ENCODE measurements at regions not wholly inside any gene's neighbourhood (a gene's known extent, or its start where the extent isn't known, plus 50 kb on each side); places are given as distances from the start of the nearest gene placed in this dataset.

- H3K27ac ChIP-seq (ENCODE audit: insufficient read depth, low read depth, low read length): no peak overlapping the region
- H3K27me3 ChIP-seq (ENCODE audit: control insufficient read depth in 2 of 2, insufficient read depth in 2 of 2, low read length in 2 of 2): no peaks in the 10 kb centered on the region
- no peaks in the 10 kb centered on the region for H3K36me3 ChIP-seq (ENCODE audit: control insufficient read depth in 2 of 2, extremely low read depth in 1 of 2, insufficient read depth in 2 of 2, low read length in 2 of 2)
- dilution Hi-C loops (cut with MboI; ENCODE audit: extremely low pct_ligation_motif_present, low sequenced_read_pairs): no loop called here
- DNase-seq (ENCODE audit: low read depth, low spot score) (no peak), FAIRE-seq (no peak)
- no TSS peak for BruUV-seq (replicated peaks)
- H3K79me2 ChIP-seq (ENCODE audit: control insufficient read depth, insufficient read depth, low read length): no peaks in the 10 kb centered on the region
- TF ChIP-seq POLR2AphosphoS5 (IDR thresholded peaks at IDR 0.05; ENCODE audit: insufficient read depth, low read depth, low read length) (no peak), EZH2 (IDR thresholded peaks at IDR 0.05; ENCODE audit: borderline replicate concordance, low read depth, low read length, severe bottlenecking) (no peak), POLR2A (IDR thresholded peaks at IDR 0.05; ENCODE audit: low read depth, low read length) (no peak), FOS (IDR thresholded peaks at IDR 0.05; ENCODE audit: borderline replicate concordance, insufficient read depth, low read length) (no peak), GATA2 (IDR thresholded peaks at IDR 0.05; ENCODE audit: insufficient read depth, insufficient read length, low read depth, low read length) (no peak), CTCF (IDR thresholded peaks at IDR 0.05; ENCODE audit: extremely low read depth in 1 of 2, insufficient read depth in 1 of 2, low read depth in 1 of 2, low read length in 2 of 2) (no peak), MYC (IDR thresholded peaks at IDR 0.05; ENCODE audit: low read depth, low read length) (no peak), JUN (IDR thresholded peaks at IDR 0.05; ENCODE audit: borderline replicate concordance, insufficient read depth, insufficient read length, low read depth) (no peak)
- TF ChIP-seq, protein P1, sequence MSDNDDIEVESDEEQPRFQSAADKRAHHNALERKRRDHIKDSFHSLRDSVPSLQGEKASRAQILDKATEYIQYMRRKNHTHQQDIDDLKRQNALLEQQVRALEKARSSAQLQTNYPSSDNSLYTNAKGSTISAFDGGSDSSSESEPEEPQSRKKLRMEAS (IDR thresholded peaks at IDR 0.05; ENCODE audit: insufficient read depth, insufficient read length): no peak
- CTCF ChIA-PET: interaction anchor here (1.1 to 1.7 kb wide), 3 partner anchors 9 to 72 kb away, joined by 3 to 4 read pairs (median 3); no protein-coding TSS in a partner anchor
- no peaks in the 10 kb centered on the region for H3K9me3 ChIP-seq (replicated peaks; ENCODE audit: control insufficient read depth, insufficient read depth, low read length)
- no peak overlapping the region for H3K4me3 ChIP-seq (replicated peaks in 1 of 3; ENCODE audit: insufficient read depth in 1 of 3, low read depth in 1 of 3, low read length in 3 of 3)
- POLR2A ChIA-PET: no interaction called here
- H3K4me1 ChIP-seq (ENCODE audit: control insufficient read depth, extremely low read depth, insufficient read depth, low read length): peaks cover 24% of the 10 kb centered on the region
- H2AFZ ChIP-seq (ENCODE audit: low read depth, low read length): no peak overlapping the region
- no peaks in the 10 kb centered on the region for H3K9me1 ChIP-seq (replicated peaks; ENCODE audit: control insufficient read depth, extremely low read depth, insufficient read depth, low read length)
- H3K4me2 ChIP-seq (ENCODE audit: insufficient read depth, low read length): no peak overlapping the region
- no peaks in the 10 kb centered on the region for H4K20me1 ChIP-seq (replicated peaks; ENCODE audit: control insufficient read depth, extremely low read depth, insufficient read depth, low read length)
- H3K9ac ChIP-seq (replicated peaks; ENCODE audit: extremely low read depth, insufficient read depth, low read length): no peak overlapping the region
- intact Hi-C loops (cut with micrococcal nuclease): loop anchor here (5.0 kb wide), 2 partner anchors 98 to 143 kb away; no protein-coding TSS in a partner anchor
These were observed 234.7 kb downstream of the NFKBIZ start for GRCh38 chr3:102084006-102084405.
